Caki2 (cell line): ENCODE measurements at regions not wholly inside any gene's neighbourhood (a gene's known extent, or its start where the extent isn't known, plus 50 kb on each side); places are given as distances from the start of the nearest gene placed in this dataset.
"Not testable (repeated sequence)": the region's sequence is repeated elsewhere in the genome, so short reads cannot be mapped to it uniquely, and the experiment has no call there.

ENCODE experiments used
- DNase-seq: peaks from one replicate; pipeline ENCODE4 v3.0.0-alpha.2; 2015; ENCODE audit warnings: low read depth
- in situ Hi-C: cut with HindIII; loops from 2 replicates; pipeline ENCODE4 v1.10.0; 2016; ENCODE audit warnings: low sequenced_read_pairs, low pct_unique_long_range_greater_than_20kb, mixed read lengths

- in situ Hi-C loops, result no loop called here
- DNase-seq, result no peak
These were observed 537.1 kb upstream of the ID2 start for GRCh38 chr2:8144785-8145184.

DNA sequence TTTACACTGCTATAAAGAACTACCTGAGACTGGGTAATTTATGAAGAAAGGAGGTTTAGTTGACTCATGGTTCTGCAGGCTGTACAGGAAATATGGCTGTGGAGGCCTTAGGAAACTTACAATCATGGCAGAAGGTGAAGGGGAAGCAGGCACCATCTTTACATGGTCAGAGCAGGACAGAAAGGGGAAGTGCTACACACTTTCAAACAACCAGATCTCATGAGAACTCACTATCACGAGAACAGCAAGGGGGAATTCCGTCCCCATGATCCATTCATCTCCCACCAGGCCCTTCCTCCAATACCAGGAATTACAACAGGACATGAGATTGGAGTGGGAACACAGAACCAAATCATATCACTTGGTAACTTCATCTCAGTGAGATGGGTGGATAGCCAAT, 536.5 kb upstream of the ID2 start:
- in situ Hi-C loops, DNase-seq: not testable (repeated sequence)

GRCh38 chr2:8146132-8147005, 535.5 kb upstream of the ID2 start:
- in situ Hi-C loops, result no loop called here
- no peak for DNase-seq

DNA sequence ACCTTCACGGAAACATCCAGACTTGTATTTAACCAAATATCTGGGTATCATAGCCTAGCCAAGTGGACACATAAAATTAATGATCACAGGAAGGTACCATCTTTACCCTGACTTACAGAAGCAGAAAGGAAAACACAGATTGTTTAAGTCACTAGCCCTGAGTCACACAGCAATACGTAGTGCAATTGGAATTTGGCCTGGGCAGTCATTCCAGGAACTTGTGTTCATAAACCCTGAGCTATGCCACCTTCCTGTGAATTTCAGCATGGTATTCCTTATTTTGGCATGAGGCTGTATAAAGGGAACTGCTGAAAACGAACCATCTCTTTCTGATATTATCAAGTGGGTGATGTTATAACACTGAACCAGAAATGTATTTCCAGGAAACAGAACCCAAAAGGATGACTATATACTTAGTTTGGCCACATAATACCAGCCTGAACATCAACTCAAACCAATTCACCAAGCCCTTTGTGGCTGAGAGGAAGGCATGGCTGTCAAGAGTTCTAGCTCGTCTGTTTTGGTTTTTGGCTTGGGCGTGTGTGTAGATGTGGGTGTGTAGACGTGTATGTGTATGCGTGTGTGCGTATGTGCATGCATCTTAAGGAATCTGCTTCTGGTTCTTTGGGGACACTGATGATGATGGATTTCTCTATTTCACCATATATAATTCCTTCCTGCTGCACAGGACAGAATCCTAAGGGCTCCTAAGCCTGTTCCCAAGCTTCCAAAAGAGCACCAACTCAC, 533.4 kb upstream of the ID2 start:
- in situ Hi-C loops, result no loop called here
- peak; percentile 41 for DNase-seq

GRCh38 chr2:8149007-8149405, 532.9 kb upstream of the ID2 start:
- in situ Hi-C loops, result no loop called here
- no peak for DNase-seq

DNA sequence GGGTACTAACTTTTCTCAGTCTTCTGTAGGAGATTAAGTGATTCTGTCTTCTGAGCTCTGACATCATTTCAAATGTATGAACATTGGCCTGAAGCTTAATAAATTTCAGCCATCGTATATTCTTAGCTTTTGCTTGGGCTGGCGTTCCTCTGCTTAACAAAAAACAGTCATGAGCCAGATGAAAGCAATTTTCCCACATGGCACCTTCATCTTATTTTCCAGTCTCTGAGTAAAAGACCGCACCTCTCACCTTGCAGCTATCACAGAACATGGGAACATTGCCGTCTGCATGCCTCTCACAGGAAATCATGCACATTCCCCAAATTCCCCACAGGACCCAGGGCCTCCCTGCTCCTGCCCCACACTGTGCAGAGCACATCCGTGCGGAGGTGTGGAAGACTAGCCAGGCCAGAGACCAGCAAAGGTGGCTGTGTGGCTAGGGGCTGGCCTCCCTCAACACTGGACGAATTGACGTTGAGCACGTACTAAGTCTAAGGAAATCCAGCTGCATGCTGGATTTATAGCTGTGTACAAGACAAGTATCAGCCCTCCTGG, 531.8 kb upstream of the ID2 start:
- no peak for DNase-seq
- in situ Hi-C loops, result no loop called here

- no peak for DNase-seq
- in situ Hi-C loops, result no loop called here
These were observed 530.0 kb upstream of the ID2 start for GRCh38 chr2:8151888-8152287.

GRCh38 chr2:8152392-8153257, 529.2 kb upstream of the ID2 start:
- in situ Hi-C loops, result no loop called here
- no peak for DNase-seq

- in situ Hi-C loops, result no loop called here
- DNase-seq, result no peak
These were observed 528.6 kb upstream of the ID2 start for GRCh38 chr2:8153258-8153718.

- DNase-seq, result no peak
- in situ Hi-C loops, result no loop called here
These were observed 527.6 kb upstream of the ID2 start for GRCh38 chr2:8154270-8154669.

DNA sequence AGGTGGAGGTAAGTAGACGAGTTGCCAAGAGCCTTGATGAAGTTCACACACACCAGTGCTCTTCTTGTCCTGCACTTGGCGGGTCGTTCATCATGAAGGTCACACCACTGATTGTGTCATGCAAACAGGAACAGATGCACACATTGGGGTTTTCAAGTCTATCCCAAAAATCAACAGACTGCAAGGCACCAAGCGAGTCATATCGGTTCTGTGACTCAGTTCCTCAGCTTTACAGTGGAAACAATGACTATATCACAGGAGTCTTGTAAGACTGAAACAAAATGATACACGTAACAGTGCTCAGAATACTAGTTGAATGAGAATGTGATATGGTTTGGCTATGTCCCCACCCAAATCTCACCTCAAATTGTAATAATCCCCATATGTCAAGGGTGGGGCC, 526.9 kb upstream of the ID2 start:
- in situ Hi-C loops, result no loop called here

DNA sequence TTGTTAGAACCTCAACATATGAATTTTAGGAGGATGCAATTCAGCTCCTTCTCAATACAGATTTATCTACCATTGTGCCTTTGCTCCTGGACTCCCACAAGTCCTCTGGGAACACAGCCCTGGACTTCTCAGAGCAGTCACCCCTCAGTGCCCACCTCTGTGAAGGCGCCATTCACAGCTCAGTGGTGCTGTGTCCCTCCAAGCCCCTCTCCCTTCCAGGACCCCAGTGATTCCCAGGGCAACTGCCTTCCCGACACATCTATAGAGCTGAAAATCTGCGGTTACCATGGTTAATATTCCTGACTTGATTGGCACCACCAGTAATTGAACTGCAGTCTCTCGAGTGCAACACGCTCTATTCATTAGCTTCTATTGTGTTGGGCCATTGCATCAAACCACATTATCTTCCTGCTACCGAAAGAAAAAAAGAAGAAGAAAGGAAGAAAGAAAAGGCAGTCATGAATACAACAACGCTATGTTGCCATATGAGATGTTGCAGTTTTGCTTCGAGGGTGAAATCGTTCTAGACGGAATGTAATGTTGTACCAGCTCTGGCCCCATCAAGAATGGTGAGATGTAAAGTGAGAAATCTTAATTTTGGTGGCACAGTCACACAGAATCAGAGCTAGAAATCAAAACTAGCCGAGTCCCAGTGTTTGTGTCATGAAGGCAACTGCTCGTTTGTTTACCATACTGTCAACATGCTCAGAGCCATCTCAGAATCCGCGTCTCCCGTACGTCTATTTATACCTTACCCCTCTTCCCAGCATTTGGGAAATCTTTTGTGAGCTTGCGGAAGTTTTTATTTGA, 524.0 kb upstream of the ID2 start:
- no peak for DNase-seq
- in situ Hi-C loops, result no loop called here

More for the DNA sequence above, 526.9 kb upstream of the ID2 start:
- DNase-seq, result no peak

- in situ Hi-C loops, result no loop called here
- DNase-seq, result no peak
These were observed 523.1 kb upstream of the ID2 start for GRCh38 chr2:8158711-8159110.

DNA sequence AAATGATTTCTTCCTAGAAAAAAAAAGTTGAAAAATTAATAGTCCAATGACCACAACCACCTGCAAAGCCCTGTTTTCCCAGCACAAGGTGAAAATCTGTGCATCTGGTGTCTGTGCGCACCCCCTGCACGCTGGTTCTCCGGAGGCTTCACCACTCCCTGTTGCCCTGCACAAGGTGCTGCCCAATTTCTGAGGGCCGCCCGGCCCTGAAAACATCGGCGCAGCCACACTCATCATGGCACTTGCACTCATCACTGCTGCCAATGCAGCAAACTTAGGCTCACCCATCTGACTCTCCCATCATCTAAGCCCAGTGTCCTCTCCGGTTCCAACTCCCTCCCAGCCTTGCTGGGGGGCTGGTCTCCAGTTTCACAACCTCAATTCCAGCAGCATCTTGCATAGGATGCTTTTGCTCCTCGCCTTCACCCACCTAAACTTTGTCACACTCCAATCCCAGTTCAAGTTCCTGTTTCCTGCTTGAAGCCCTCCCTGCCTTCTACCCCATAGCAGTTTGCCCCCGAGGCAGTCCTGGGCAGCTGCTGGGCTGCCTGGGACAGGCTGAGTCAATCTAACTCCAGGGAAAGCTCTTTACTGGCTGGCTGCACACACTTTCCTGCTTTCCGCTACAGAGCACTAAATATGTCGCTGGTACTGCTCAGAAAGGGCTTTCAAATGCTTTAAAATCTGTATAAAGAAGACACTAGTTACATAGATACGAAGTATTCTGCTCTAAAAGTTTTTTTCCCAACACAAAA, 522.5 kb upstream of the ID2 start:
- no peak for DNase-seq
- in situ Hi-C loops, result no loop called here

DNA sequence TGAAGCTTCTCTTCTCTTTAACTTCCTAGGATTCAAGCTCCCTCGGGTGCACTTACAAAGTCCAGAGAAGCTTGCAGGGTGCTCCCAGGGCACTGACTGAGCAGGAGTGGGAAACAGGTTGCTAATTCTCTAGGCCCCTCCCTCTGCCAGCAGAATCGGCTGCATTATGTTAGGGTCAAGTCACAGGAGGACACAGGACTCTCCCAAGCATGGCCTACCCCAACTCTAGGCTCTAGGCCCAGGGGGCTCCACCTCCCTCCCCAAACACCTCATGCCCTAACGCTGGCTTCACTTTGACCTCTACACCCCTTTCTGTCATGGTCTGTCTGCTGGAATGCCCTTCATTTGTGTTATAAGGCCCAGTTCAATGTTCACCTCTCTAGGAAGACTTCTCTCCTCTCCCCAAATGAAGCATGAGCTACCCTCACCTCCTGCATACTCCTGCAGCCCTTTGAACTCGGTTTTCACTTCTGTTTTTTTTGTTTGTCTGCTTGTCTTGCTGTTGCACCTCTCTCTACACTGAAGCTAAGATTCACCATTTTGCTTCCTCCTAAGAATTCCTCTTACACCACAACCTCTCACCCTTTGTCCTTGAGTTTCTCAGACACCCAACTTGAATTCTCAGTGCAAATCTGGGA, 521.8 kb upstream of the ID2 start:
- in situ Hi-C loops, result no loop called here

GRCh38 chr2:8160959-8161358, 520.9 kb upstream of the ID2 start:
- in situ Hi-C loops, result no loop called here

More for the DNA sequence above, 521.8 kb upstream of the ID2 start:
- DNase-seq, result no peak

More at GRCh38 chr2:8160959-8161358, 520.9 kb upstream of the ID2 start:
- no peak for DNase-seq
